H9 (cell line): ENCODE measurements at regions not wholly inside any gene's neighbourhood (a gene's known extent, or its start where the extent isn't known, plus 50 kb on each side); places are given as distances from the start of the nearest gene placed in this dataset.

ENCODE experiments used
- DNase-seq: peaks from one replicate; pipeline ENCODE4 v3.0.0-alpha.2; 2017
- H2AFZ ChIP-seq: one replicate; pipeline ENCODE4 v1.6.1; 2013; ENCODE audit warnings: mild to moderate bottlenecking, low read length, control low read depth, moderate library complexity
- H2AK5ac ChIP-seq: 2 replicates; pipeline ENCODE4 v1.6.1; 2013; ENCODE audit warnings: low read length, control low read depth, mixed read lengths; ENCODE audit not compliant: insufficient read length
- H2BK120ac ChIP-seq: one replicate; pipeline ENCODE4 v1.6.1; 2013; ENCODE audit warnings: low read depth, mild to moderate bottlenecking, low read length, control low read depth, inconsistent platforms; ENCODE audit not compliant: poor library complexity, severe bottlenecking
- H2BK12ac ChIP-seq: 2 replicates; pipeline ENCODE4 v1.6.1; 2013; ENCODE audit warnings: low read length, control low read depth, mixed read lengths, low read depth; ENCODE audit not compliant: insufficient read length
- H2BK15ac ChIP-seq: 2 replicates; pipeline ENCODE4 v1.6.1; 2013; ENCODE audit warnings: low read depth, low read length, control low read depth
- H2BK20ac ChIP-seq: one replicate; pipeline ENCODE4 v1.6.1; 2013; ENCODE audit warnings: low read depth, mild to moderate bottlenecking, low read length, control low read depth, inconsistent platforms; ENCODE audit not compliant: poor library complexity, severe bottlenecking
- H2BK5ac ChIP-seq: 2 replicates; pipeline ENCODE4 v1.6.1; 2013; ENCODE audit warnings: low read length, control low read depth, mixed read lengths; ENCODE audit not compliant: insufficient read length
- H3K14ac ChIP-seq: 2 replicates; pipeline ENCODE4 v1.6.1; 2013; ENCODE audit warnings: low read length, control low read depth; ENCODE audit not compliant: insufficient read depth
- H3K18ac ChIP-seq: 2 replicates; pipeline ENCODE4 v1.6.1; 2013; ENCODE audit warnings: low read depth, mild to moderate bottlenecking, mixed read lengths, low read length, control low read depth; ENCODE audit not compliant: insufficient read length
- H3K23ac ChIP-seq: 2 replicates; pipeline ENCODE4 v1.6.1; 2013; ENCODE audit warnings: low read length, control low read depth, mixed read lengths, low read depth; ENCODE audit not compliant: insufficient read length
- H3K23me2 ChIP-seq: 2 replicates; pipeline ENCODE4 v1.6.1; 2013; ENCODE audit warnings: low read depth, mild to moderate bottlenecking, mixed read lengths, low read length, control low read depth; ENCODE audit not compliant: insufficient read length, poor library complexity, severe bottlenecking
- H3K27ac ChIP-seq: 2 replicates; pipeline ENCODE4 v1.5.1; 2013; ENCODE audit warnings: low read length, control low read depth, mixed read lengths, low read depth; ENCODE audit not compliant: insufficient read length
- H3K27me3 ChIP-seq: 2 replicates; pipeline ENCODE4 v1.6.1; 2013; ENCODE audit warnings: low read length, control low read depth, inconsistent platforms; ENCODE audit not compliant: insufficient read depth
- H3K4ac ChIP-seq: 2 replicates; pipeline ENCODE4 v1.6.1; 2013; ENCODE audit warnings: low read depth, mild to moderate bottlenecking, control low read depth, inconsistent platforms, low read length, moderate library complexity
- H3K4me1 ChIP-seq: 2 replicates; pipeline ENCODE4 v1.6.1; 2013; ENCODE audit warnings: low read length, control low read depth, inconsistent platforms; ENCODE audit not compliant: insufficient read depth
- H3K4me2 ChIP-seq: 2 replicates; pipeline ENCODE4 v1.6.1; 2013; ENCODE audit warnings: low read length, control low read depth, mixed read lengths; ENCODE audit not compliant: insufficient read length, insufficient read depth
- H3K56ac ChIP-seq: 2 replicates; pipeline ENCODE4 v1.6.1; 2013; ENCODE audit warnings: low read depth, mild to moderate bottlenecking, mixed read lengths, low read length, control low read depth; ENCODE audit not compliant: insufficient read length
- H3K79me1 ChIP-seq: 2 replicates; pipeline ENCODE4 v1.6.1; 2013; ENCODE audit warnings: low read depth, mild to moderate bottlenecking, moderate library complexity, low read length, control low read depth, inconsistent platforms; ENCODE audit not compliant: insufficient read depth, poor library complexity, severe bottlenecking
- H3K79me2 ChIP-seq: 2 replicates; pipeline ENCODE4 v1.6.1; 2013; ENCODE audit warnings: low read length, control low read depth, inconsistent platforms; ENCODE audit not compliant: insufficient read depth
- H3K9ac ChIP-seq: 2 replicates; pipeline ENCODE4 v1.6.1; 2013; ENCODE audit warnings: low read length, control low read depth, mixed read lengths; ENCODE audit not compliant: insufficient read length; ENCODE audit errors: extremely low read depth
- H3K9me3 ChIP-seq: one replicate; pipeline ENCODE4 v1.6.1; 2013; ENCODE audit warnings: low read depth, low read length, inconsistent platforms; ENCODE audit not compliant: control insufficient read depth
- H3T11ph ChIP-seq: one replicate; pipeline ENCODE4 v1.6.1; 2013; ENCODE audit warnings: mild to moderate bottlenecking, low read length, control low read depth, inconsistent platforms
- H4K20me1 ChIP-seq: one replicate; pipeline ENCODE4 v1.6.1; 2013; ENCODE audit not compliant: control insufficient read depth, insufficient read length, insufficient read depth
- H4K5ac ChIP-seq: 2 replicates; pipeline ENCODE4 v1.6.1; 2013; ENCODE audit warnings: low read depth, mild to moderate bottlenecking, mixed read lengths, low read length, control low read depth; ENCODE audit not compliant: insufficient read length
- H4K8ac ChIP-seq: replicated peaks from 2 replicates; pipeline ENCODE4 v1.6.1; 2013; ENCODE audit warnings: low read length, control low read depth, mixed read lengths, low read depth; ENCODE audit not compliant: insufficient read length
- H4K91ac ChIP-seq: 2 replicates; pipeline ENCODE4 v1.6.1; 2013; ENCODE audit warnings: low read depth, mild to moderate bottlenecking, moderate library complexity, mixed read lengths, low read length, control low read depth; ENCODE audit not compliant: insufficient read length
- H3K27ac Mint-ChIP-seq, 3 experiments: 2 replicates in 2 of 3; 3 replicates in 1 of 3; pipeline ENCODE4 v1.8.0; 2020 to 2021; ENCODE audit warnings: mixed read lengths in 3 of 3, mild to moderate bottlenecking in 1 of 3, moderate library complexity in 1 of 3
- H3K27me3 Mint-ChIP-seq: 2 replicates; pipeline ENCODE4 v1.8.0; 2021; ENCODE audit warnings: low read depth, mild to moderate bottlenecking, moderate library complexity, mixed read lengths
- H3K36me3 Mint-ChIP-seq, 3 experiments: 2 replicates in 2 of 3; 3 replicates in 1 of 3; pipeline ENCODE4 v1.8.0; 2020 to 2021; ENCODE audit warnings: low read depth in 3 of 3, mixed read lengths in 3 of 3; ENCODE audit not compliant: insufficient read depth in 1 of 3
- H3K4me1 Mint-ChIP-seq, 2 experiments: 2 replicates each; pipeline ENCODE4 v1.8.0; 2020; ENCODE audit warnings: mixed read lengths in 2 of 2
- H3K4me3 Mint-ChIP-seq, 2 experiments: 2 replicates in 1 of 2; 3 replicates in 1 of 2; pipeline ENCODE4 v1.8.0; 2020 to 2021; ENCODE audit warnings: mild to moderate bottlenecking in 2 of 2, mixed read lengths in 2 of 2, moderate library complexity in 1 of 2
- H3K9me3 Mint-ChIP-seq, 2 experiments: 2 replicates in 1 of 2; 3 replicates in 1 of 2; pipeline ENCODE4 v1.8.0; 2020; ENCODE audit warnings: mild to moderate bottlenecking in 2 of 2, mixed read lengths in 2 of 2, moderate library complexity in 1 of 2
- CTCF ChIP-seq: fragments of 200-600 bp; sonication (generic); conservative IDR thresholded peaks from 3 replicates; pipeline ENCODE4 v1.8.0; 2021; ENCODE audit warnings: antibody characterized with exemption, mild to moderate bottlenecking
- WGBS: extraction: QIAGEN DNeasy Blood & Tissue Kit; methylation state at CpG from one replicate; pipeline ENCODE4 v1.1.7; 2013; ENCODE audit warnings: missing lambda C conversion rate, low lambda C conversion rate, mixed read lengths; ENCODE audit not compliant: insufficient read length; ENCODE audit errors: extremely low coverage; 5-methylcytosine and 5-hydroxymethylcytosine counted together

GRCh38 chr1:68954841-68955240 is 458.0 kb upstream of the DEPDC1 start:
- no CpG with 5 or more reads among the region's 2 CpGs for WGBS
- Histone ChIP-seq H3T11ph (no peak overlapping the region), H3K4me2 (no peak overlapping the region)

More at GRCh38 chr1:68954841-68955240, 458.0 kb upstream of the DEPDC1 start:
- Histone ChIP-seq H4K91ac (no peak overlapping the region), H2BK15ac (no peak overlapping the region), H2BK120ac (no peak overlapping the region), H3K27ac (no peak overlapping the region), H2BK20ac (no peak overlapping the region), H3K56ac (no peak overlapping the region), H3K4me1 (no peaks in the 10 kb centered on the region; the same call in 1 of the 2 replicates), H3K14ac (no peak overlapping the region), H4K20me1 (no peaks in the 10 kb centered on the region), H4K5ac (no peak overlapping the region), H2BK5ac (no peak overlapping the region), H3K79me2 (no peaks in the 10 kb centered on the region), H2BK12ac (no peak overlapping the region), H3K27me3 (no peaks in the 10 kb centered on the region), H3K9me3 (no peaks in the 10 kb centered on the region), H3K18ac (no peak overlapping the region), H3K23me2 (no peaks in the 10 kb centered on the region), H3K9ac (no peak overlapping the region), H2AK5ac (no peak overlapping the region), H4K8ac (no peak overlapping the region), H3K79me1 (no peaks in the 10 kb centered on the region), H2AFZ (no peak overlapping the region), H3K23ac (no peak overlapping the region), H3K4ac (no peak overlapping the region)
- Mint-ChIP-seq H3K27ac (no peak overlapping the region), H3K36me3 (no peaks in the 10 kb centered on the region), H3K27me3 (no peaks in the 10 kb centered on the region), H3K4me1 (peaks cover 8 to 12% of the 10 kb centered on the region in 2 experiments), H3K9me3 (no peaks in the 10 kb centered on the region), H3K4me3 (no peak overlapping the region)
- DNase-seq = no peak
- TF ChIP-seq CTCF = no peak
